Right renal pelvis (tissue), 4 donors: ENCODE measurements at regions not wholly inside any gene's neighbourhood (a gene's known extent, or its start where the extent isn't known, plus 50 kb on each side); places are given as distances from the start of the nearest gene placed in this dataset.

Experiments
- DNase-seq, 4 donors: peaks; one replicate each; pipeline ENCODE4 v3.0.0-alpha.2; 2013; ENCODE audit warnings: low read depth in 4 of 4, low spot score in 3 of 4, missing footprints in 1 of 4

DNA sequence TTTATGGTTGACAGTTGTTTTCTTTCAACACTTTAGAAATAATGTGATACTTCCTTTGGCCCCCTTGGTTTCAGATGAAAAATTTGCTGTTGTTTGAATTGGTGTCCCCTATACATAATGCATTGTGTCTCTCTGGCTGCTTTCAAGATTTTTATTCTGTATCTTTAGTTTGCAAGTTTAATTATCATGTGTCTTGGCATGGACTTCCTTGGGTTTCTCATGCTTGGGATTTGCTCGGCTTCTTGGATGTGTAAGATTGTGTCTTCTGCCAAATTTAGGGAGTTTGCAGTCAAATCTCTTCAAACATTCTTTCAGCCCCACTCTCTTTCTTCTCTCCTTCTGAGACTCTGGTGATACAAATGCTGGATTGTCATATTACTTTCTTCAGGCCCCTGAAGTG is 53.4 kb upstream of the PTPRG start:
- DNase-seq = no peak
